ENCODE measurements at regions not wholly inside any gene's neighbourhood (a gene's known extent, or its start where the extent isn't known, plus 50 kb on each side); places are given as distances from the start of the nearest gene placed in this dataset.

DNA sequence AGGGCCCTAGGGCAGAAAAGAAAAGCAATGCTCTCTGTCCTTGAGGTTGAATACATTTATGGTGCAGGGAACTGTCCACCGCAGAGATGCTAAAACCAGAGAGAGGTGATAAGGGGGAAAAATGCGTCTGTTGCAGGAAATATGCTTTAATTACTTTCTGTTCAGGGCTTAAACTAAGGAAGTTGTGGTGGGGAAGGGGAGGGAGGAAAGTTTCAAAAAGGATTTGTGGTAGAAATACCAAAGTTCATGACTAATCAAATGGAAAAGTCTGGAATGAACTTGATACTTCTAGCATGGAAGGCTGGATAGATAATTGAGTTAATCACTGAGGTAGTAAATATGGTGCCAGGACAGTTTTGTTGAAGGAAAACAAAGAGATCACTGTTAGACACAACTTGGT, 99.0 kb downstream of the ASB9 start:
- no peaks in the 10 kb centered on the region for H3K4me1 ChIP-seq (ENCODE audit: control insufficient read depth, insufficient read depth, low read length)
- CTCF ChIA-PET = interaction anchor here (1.7 kb wide), 1 partner anchor 28 kb away, joined by 7 read pairs; no protein-coding TSS in a partner anchor
- POLR2A ChIA-PET = no interaction called here
- H3K4me3 ChIP-seq (ENCODE audit: low read depth, low read length) = no peak overlapping the region
- H3K9me3 ChIP-seq (ENCODE audit: control insufficient read depth, insufficient read depth, low read depth, low read length) = no peaks in the 10 kb centered on the region
- TF ChIP-seq, protein P1, sequence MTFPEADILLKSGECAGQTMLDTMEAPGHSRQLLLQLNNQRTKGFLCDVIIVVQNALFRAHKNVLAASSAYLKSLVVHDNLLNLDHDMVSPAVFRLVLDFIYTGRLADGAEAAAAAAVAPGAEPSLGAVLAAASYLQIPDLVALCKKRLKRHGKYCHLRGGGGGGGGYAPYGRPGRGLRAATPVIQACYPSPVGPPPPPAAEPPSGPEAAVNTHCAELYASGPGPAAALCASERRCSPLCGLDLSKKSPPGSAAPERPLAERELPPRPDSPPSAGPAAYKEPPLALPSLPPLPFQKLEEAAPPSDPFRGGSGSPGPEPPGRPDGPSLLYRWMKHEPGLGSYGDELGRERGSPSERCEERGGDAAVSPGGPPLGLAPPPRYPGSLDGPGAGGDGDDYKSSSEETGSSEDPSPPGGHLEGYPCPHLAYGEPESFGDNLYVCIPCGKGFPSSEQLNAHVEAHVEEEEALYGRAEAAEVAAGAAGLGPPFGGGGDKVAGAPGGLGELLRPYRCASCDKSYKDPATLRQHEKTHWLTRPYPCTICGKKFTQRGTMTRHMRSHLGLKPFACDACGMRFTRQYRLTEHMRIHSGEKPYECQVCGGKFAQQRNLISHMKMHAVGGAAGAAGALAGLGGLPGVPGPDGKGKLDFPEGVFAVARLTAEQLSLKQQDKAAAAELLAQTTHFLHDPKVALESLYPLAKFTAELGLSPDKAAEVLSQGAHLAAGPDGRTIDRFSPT (tag by site-specific recombination; IDR thresholded peaks at IDR 0.05) = no peak
- no peak for TF ChIP-seq TRIM28 (IDR thresholded peaks at IDR 0.05; ENCODE audit: borderline replicate concordance, low read length)
- no peak for TF ChIP-seq ZNF223 (tag by site-specific recombination; IDR thresholded peaks at IDR 0.05)
- TF ChIP-seq ZNF426 (tag by site-specific recombination; IDR thresholded peaks at IDR 0.05) = no peak
- TF ChIP-seq ZNF791 (tag by site-specific recombination; IDR thresholded peaks at IDR 0.05) = no peak
- no peak for TF ChIP-seq ZNF221 (tag by site-specific recombination; IDR thresholded peaks at IDR 0.05; ENCODE audit: borderline replicate concordance)
- TF ChIP-seq ZFP69B (tag by site-specific recombination; IDR thresholded peaks at IDR 0.05) = no peak
- no peak overlapping the region for H3K27ac ChIP-seq (ENCODE audit: extremely low read depth, low read depth, low read length)
- no peaks in the 10 kb centered on the region for H3K36me3 ChIP-seq (ENCODE audit: control insufficient read depth in 2 of 2, insufficient read depth in 1 of 2, low read length in 2 of 2)

DNA sequence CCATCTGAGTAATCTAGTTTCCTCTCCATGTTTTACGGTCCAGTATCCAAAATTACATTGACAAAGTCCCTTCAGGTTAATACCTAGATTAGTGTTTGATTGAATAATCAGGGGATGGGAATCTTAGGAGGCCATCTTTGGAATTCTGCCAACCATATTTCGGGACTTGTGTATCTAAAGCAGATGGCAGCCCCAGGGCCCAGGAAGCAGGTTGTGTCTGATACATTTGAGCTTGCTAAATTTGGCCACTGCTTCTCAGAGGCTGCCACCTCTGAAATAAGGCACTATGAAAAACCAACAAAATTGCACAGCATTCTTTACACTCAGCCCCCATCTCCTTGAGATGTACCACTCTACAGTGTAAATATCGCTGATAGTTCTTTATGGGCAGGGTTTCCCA, 102.1 kb downstream of the ASB9 start:
- Histone ChIP-seq H3K27ac (ENCODE audit: extremely low read depth, low read depth, low read length) (no peak overlapping the region), H3K4me1 (ENCODE audit: control insufficient read depth, insufficient read depth, low read length) (no peaks in the 10 kb centered on the region), H3K36me3 (ENCODE audit: control insufficient read depth in 2 of 2, insufficient read depth in 1 of 2, low read length in 2 of 2) (no peaks in the 10 kb centered on the region), H3K9me3 (ENCODE audit: control insufficient read depth, insufficient read depth, low read depth, low read length) (no peaks in the 10 kb centered on the region), H3K4me3 (ENCODE audit: low read depth, low read length) (no peak overlapping the region)
- CTCF ChIA-PET = no interaction called here
- POLR2A ChIA-PET = no interaction called here
- TF ChIP-seq, protein P2, sequence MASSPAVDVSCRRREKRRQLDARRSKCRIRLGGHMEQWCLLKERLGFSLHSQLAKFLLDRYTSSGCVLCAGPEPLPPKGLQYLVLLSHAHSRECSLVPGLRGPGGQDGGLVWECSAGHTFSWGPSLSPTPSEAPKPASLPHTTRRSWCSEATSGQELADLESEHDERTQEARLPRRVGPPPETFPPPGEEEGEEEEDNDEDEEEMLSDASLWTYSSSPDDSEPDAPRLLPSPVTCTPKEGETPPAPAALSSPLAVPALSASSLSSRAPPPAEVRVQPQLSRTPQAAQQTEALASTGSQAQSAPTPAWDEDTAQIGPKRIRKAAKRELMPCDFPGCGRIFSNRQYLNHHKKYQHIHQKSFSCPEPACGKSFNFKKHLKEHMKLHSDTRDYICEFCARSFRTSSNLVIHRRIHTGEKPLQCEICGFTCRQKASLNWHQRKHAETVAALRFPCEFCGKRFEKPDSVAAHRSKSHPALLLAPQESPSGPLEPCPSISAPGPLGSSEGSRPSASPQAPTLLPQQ (tag by site-specific recombination; IDR thresholded peaks at IDR 0.05) = no peak
- TF ChIP-seq ZNF10 (tag by site-specific recombination; IDR thresholded peaks at IDR 0.05) (no peak), ZNF155 (tag by site-specific recombination; IDR thresholded peaks at IDR 0.05) (no peak), ZNF350 (tag by site-specific recombination; IDR thresholded peaks at IDR 0.05) (no peak), ZNF596 (tag by site-specific recombination; IDR thresholded peaks at IDR 0.05) (no peak), IKZF3 (tag by site-specific recombination; IDR thresholded peaks at IDR 0.05) (no peak), ZBTB1 (tag by site-specific recombination; IDR thresholded peaks at IDR 0.05) (no peak), ZNF391 (tag by site-specific recombination; IDR thresholded peaks at IDR 0.05; ENCODE audit: borderline replicate concordance, low read depth) (no peak), ZNF146 (tag by site-specific recombination; IDR thresholded peaks at IDR 0.05) (no peak), OSR2 (tag by site-specific recombination; IDR thresholded peaks at IDR 0.05) (no peak)
- TF ChIP-seq, protein P3, sequence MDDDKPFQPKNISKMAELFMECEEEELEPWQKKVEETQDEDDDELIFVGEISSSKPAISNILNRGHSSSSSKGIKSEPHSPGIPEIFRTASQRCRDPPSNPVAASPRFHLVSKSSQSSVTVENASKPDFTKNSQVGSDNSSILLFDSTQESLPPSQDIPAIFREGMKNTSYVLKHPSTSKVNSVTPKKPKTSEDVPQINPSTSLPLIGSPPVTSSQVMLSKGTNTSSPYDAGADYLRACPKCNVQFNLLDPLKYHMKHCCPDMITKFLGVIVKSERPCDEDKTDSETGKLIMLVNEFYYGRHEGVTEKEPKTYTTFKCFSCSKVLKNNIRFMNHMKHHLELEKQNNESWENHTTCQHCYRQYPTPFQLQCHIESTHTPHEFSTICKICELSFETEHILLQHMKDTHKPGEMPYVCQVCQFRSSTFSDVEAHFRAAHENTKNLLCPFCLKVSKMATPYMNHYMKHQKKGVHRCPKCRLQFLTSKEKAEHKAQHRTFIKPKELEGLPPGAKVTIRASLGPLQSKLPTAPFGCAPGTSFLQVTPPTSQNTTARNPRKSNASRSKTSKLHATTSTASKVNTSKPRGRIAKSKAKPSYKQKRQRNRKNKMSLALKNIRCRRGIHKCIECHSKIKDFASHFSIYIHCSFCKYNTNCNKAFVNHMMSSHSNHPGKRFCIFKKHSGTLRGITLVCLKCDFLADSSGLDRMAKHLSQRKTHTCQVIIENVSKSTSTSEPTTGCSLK (tag by site-specific recombination; IDR thresholded peaks at IDR 0.05) = no peak
- TF ChIP-seq, protein P4, sequence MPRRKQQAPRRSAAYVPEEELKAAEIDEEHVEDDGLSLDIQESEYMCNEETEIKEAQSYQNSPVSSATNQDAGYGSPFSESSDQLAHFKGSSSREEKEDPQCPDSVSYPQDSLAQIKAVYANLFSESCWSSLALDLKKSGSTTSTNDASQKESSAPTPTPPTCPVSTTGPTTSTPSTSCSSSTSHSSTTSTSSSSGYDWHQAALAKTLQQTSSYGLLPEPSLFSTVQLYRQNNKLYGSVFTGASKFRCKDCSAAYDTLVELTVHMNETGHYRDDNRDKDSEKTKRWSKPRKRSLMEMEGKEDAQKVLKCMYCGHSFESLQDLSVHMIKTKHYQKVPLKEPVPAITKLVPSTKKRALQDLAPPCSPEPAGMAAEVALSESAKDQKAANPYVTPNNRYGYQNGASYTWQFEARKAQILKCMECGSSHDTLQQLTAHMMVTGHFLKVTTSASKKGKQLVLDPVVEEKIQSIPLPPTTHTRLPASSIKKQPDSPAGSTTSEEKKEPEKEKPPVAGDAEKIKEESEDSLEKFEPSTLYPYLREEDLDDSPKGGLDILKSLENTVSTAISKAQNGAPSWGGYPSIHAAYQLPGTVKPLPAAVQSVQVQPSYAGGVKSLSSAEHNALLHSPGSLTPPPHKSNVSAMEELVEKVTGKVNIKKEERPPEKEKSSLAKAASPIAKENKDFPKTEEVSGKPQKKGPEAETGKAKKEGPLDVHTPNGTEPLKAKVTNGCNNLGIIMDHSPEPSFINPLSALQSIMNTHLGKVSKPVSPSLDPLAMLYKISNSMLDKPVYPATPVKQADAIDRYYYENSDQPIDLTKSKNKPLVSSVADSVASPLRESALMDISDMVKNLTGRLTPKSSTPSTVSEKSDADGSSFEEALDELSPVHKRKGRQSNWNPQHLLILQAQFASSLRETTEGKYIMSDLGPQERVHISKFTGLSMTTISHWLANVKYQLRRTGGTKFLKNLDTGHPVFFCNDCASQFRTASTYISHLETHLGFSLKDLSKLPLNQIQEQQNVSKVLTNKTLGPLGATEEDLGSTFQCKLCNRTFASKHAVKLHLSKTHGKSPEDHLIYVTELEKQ (tag by site-specific recombination; IDR thresholded peaks at IDR 0.05; ENCODE audit: borderline replicate concordance) = no peak
- TF ChIP-seq, protein P5, sequence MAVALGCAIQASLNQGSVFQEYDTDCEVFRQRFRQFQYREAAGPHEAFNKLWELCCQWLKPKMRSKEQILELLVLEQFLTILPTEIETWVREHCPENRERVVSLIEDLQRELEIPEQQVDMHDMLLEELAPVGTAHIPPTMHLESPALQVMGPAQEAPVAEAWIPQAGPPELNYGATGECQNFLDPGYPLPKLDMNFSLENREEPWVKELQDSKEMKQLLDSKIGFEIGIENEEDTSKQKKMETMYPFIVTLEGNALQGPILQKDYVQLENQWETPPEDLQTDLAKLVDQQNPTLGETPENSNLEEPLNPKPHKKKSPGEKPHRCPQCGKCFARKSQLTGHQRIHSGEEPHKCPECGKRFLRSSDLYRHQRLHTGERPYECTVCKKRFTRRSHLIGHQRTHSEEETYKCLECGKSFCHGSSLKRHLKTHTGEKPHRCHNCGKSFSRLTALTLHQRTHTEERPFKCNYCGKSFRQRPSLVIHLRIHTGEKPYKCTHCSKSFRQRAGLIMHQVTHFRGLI (tag by site-specific recombination; IDR thresholded peaks at IDR 0.05) = no peak
- TF ChIP-seq, protein P1 (tag by site-specific recombination; IDR thresholded peaks at IDR 0.05) = no peak
- TF ChIP-seq, protein P6, sequence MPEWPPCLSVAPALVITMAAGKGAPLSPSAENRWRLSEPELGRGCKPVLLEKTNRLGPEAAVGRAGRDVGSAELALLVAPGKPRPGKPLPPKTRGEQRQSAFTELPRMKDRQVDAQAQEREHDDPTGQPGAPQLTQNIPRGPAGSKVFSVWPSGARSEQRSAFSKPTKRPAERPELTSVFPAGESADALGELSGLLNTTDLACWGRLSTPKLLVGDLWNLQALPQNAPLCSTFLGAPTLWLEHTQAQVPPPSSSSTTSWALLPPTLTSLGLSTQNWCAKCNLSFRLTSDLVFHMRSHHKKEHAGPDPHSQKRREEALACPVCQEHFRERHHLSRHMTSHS (tag by site-specific recombination; IDR thresholded peaks at IDR 0.05) = no peak

Data from HEK293 (cell line).